ENCODE measurements at regions not wholly inside any gene's neighbourhood (a gene's known extent, or its start where the extent isn't known, plus 50 kb on each side); places are given as distances from the start of the nearest gene placed in this dataset.
A peak's percentile ranks its signal among the peaks of the same experiment; 100 is the strongest.

GRCh38 chr1:182301467-182302198 lies 90.0 kb downstream of the GLUL start (continued):
- TF ChIP-seq ZNF609 (CRISPR knock-in tag; IDR thresholded peaks at IDR 0.05; ENCODE audit: borderline replicate concordance) (no peak), DACH1 (IDR thresholded peaks at IDR 0.05; ENCODE audit: partially characterized antibody) (peak; percentile 86), ZHX1 (conservative IDR thresholded peaks at IDR 0.05; ENCODE audit: low read length) (0 out of 2 replicates have a peak, but pooled peaks have one; percentile 13), TOE1 (IDR thresholded peaks at IDR 0.05; ENCODE audit: borderline replicate concordance) (peak; percentile 79), TOE1 (CRISPR knock-in tag; IDR thresholded peaks at IDR 0.05; ENCODE audit: borderline replicate concordance, low read depth) (no peak), ZNF324 (CRISPR knock-in tag; IDR thresholded peaks at IDR 0.05) (peak; percentile 25; the same call in 1 of the 2 replicates), GATAD2A (IDR thresholded peaks at IDR 0.05) (peak; percentile 46; the same call in 1 of the 2 replicates), TCF3 (CRISPR knock-in tag; IDR thresholded peaks at IDR 0.05) (peak; percentile 47; the same call in 1 of the 2 replicates)
- TF ChIP-seq, protein P1, sequence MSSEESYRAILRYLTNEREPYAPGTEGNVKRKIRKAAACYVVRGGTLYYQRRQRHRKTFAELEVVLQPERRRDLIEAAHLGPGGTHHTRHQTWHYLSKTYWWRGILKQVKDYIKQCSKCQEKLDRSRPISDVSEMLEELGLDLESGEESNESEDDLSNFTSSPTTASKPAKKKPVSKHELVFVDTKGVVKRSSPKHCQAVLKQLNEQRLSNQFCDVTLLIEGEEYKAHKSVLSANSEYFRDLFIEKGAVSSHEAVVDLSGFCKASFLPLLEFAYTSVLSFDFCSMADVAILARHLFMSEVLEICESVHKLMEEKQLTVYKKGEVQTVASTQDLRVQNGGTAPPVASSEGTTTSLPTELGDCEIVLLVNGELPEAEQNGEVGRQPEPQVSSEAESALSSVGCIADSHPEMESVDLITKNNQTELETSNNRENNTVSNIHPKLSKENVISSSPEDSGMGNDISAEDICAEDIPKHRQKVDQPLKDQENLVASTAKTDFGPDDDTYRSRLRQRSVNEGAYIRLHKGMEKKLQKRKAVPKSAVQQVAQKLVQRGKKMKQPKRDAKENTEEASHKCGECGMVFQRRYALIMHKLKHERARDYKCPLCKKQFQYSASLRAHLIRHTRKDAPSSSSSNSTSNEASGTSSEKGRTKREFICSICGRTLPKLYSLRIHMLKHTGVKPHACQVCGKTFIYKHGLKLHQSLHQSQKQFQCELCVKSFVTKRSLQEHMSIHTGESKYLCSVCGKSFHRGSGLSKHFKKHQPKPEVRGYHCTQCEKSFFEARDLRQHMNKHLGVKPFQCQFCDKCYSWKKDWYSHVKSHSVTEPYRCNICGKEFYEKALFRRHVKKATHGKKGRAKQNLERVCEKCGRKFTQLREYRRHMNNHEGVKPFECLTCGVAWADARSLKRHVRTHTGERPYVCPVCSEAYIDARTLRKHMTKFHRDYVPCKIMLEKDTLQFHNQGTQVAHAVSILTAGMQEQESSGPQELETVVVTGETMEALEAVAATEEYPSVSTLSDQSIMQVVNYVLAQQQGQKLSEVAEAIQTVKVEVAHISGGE (CRISPR knock-in tag; IDR thresholded peaks at IDR 0.05) = no peak
- TF ChIP-seq, protein P2, sequence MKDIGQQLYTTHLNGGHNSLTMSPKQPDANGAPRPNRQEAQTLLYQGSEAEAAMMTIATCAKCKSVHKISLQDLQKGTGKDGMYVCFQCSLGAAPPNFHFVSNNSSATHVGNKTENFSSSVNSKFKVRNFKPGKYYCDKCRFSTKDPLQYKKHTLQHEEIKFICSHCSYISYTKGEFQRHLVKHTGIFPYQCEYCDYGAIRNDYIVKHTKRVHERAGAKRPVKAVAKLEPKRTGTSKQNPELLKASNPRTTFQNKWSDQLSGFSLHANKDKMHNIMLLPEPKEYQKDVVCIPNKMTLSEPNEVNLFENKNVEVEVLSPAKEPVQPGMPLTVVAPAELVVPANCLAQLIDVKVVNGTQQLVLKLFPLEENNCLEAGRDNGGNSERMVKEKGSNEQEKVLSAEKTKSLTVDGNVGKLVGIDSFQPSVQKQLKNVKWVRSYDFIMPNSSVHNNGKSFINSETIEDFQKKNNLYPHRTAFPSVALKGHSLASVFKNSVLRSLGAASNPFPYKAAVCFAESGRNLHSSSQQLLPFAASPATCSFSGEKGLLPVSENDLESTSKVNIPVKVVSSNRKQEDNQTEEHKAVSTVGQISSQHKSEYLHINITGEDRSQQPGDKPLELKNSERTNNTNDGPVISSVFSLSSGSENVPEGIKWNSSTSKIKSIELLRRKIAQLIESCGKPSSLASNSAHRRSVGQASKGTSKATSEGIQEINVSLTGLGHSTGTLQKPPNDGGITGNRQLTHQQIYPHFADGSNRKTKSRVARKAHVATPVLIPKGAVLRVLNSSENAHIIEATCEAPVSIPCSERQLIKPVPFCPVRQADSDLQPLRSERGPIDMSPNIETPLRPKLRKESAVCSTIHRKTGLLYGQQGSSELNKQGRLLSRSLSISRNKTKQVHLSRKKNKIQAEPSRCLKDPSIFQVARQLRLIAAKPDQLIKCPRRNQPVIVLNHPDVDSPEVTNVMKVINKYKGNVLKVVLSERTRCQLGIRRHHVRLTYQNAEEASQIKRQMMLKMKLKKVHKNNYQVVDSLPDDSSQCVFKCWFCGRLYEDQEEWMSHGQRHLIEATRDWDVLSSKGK (CRISPR knock-in tag; IDR thresholded peaks at IDR 0.05) = no peak

Data from K562 (cell line).